ENCODE measurements at regions not wholly inside any gene's neighbourhood (a gene's known extent, or its start where the extent isn't known, plus 50 kb on each side); places are given as distances from the start of the nearest gene placed in this dataset.

GRCh38 chr17:72534265-72534664 lies 413.4 kb downstream of the SOX9 start:
- no peak for DNase-seq (ENCODE audit: low spot score)
- CTCF ChIA-PET: no interaction called here
- Histone ChIP-seq H3K4me1 (ENCODE audit: insufficient read depth, low read length, poor library complexity, severe bottlenecking) (peaks cover under 1% of the 10 kb centered on the region), H3K27me3 (replicated peaks; ENCODE audit: insufficient read depth, low read depth, low read length, poor library complexity) (no peaks in the 10 kb centered on the region), H3K4me3 (ENCODE audit: low read depth, low read length, poor library complexity, severe bottlenecking) (no peak overlapping the region), H3K9me3 (ENCODE audit: low read depth, low read length, poor library complexity, severe bottlenecking) (no peaks in the 10 kb centered on the region), H3K36me3 (ENCODE audit: insufficient read depth, low read length, poor library complexity, severe bottlenecking) (no peaks in the 10 kb centered on the region), H3K27ac (ENCODE audit: low read depth, low read length, poor library complexity, severe bottlenecking) (no peak overlapping the region)
- TF ChIP-seq EZH2 (IDR thresholded peaks at IDR 0.05; ENCODE audit: borderline replicate concordance, low read depth, low read length, poor library complexity, severe bottlenecking) (no peak), CTCF (conservative IDR thresholded peaks at IDR 0.05; ENCODE audit: low read depth, low read length) (no peak)
- intact Hi-C loops (cut with micrococcal nuclease; ENCODE audit: unreplicated experiment): no loop called here
- BruUV-seq (replicated peaks): no TSS peak
- POLR2A ChIA-PET (ENCODE audit: low non-redundant PET): no interaction called here

- H3K4me1 ChIP-seq (ENCODE audit: insufficient read depth, low read length, poor library complexity, severe bottlenecking): peaks cover 4% of the 10 kb centered on the region
- CTCF ChIA-PET: no interaction called here
- no peaks in the 10 kb centered on the region for H3K36me3 ChIP-seq (ENCODE audit: insufficient read depth, low read length, poor library complexity, severe bottlenecking)
- BruUV-seq (replicated peaks): no TSS peak
- no peak overlapping the region for H3K27ac ChIP-seq (ENCODE audit: low read depth, low read length, poor library complexity, severe bottlenecking)
- no peak for DNase-seq (ENCODE audit: low spot score)
- no peak overlapping the region for H3K4me3 ChIP-seq (ENCODE audit: low read depth, low read length, poor library complexity, severe bottlenecking)
- TF ChIP-seq EZH2 (IDR thresholded peaks at IDR 0.05; ENCODE audit: borderline replicate concordance, low read depth, low read length, poor library complexity, severe bottlenecking) (no peak), CTCF (conservative IDR thresholded peaks at IDR 0.05; ENCODE audit: low read depth, low read length) (no peak)
- no peaks in the 10 kb centered on the region for H3K9me3 ChIP-seq (ENCODE audit: low read depth, low read length, poor library complexity, severe bottlenecking)
- POLR2A ChIA-PET (ENCODE audit: low non-redundant PET): no interaction called here
- no peaks in the 10 kb centered on the region for H3K27me3 ChIP-seq (replicated peaks; ENCODE audit: insufficient read depth, low read depth, low read length, poor library complexity)
- intact Hi-C loops (cut with micrococcal nuclease; ENCODE audit: unreplicated experiment): no loop called here
These were observed 414.0 kb downstream of the SOX9 start for GRCh38 chr17:72534776-72535175.

- TF ChIP-seq CTCF (conservative IDR thresholded peaks at IDR 0.05; ENCODE audit: low read depth, low read length): no peak
- no peak for TF ChIP-seq EZH2 (IDR thresholded peaks at IDR 0.05; ENCODE audit: borderline replicate concordance, low read depth, low read length, poor library complexity, severe bottlenecking)
- BruUV-seq (replicated peaks): no TSS peak
- ChIA-PET CTCF (no interaction called here), POLR2A (ENCODE audit: low non-redundant PET) (no interaction called here)
- H3K4me1 ChIP-seq (ENCODE audit: insufficient read depth, low read length, poor library complexity, severe bottlenecking): peaks cover 8% of the 10 kb centered on the region
- intact Hi-C loops (cut with micrococcal nuclease; ENCODE audit: unreplicated experiment): no loop called here
- no peaks in the 10 kb centered on the region for H3K27me3 ChIP-seq (replicated peaks; ENCODE audit: insufficient read depth, low read depth, low read length, poor library complexity)
- no peaks in the 10 kb centered on the region for H3K9me3 ChIP-seq (ENCODE audit: low read depth, low read length, poor library complexity, severe bottlenecking)
- H3K27ac ChIP-seq (ENCODE audit: low read depth, low read length, poor library complexity, severe bottlenecking): no peak overlapping the region
- no peak for DNase-seq (ENCODE audit: low spot score)
- H3K36me3 ChIP-seq (ENCODE audit: insufficient read depth, low read length, poor library complexity, severe bottlenecking): no peaks in the 10 kb centered on the region
- no peak overlapping the region for H3K4me3 ChIP-seq (ENCODE audit: low read depth, low read length, poor library complexity, severe bottlenecking)
These were observed 414.5 kb downstream of the SOX9 start for GRCh38 chr17:72535346-72535745.

Data from A673 (cell line).